ENCODE measurements at regions not wholly inside any gene's neighbourhood (a gene's known extent, or its start where the extent isn't known, plus 50 kb on each side); places are given as distances from the start of the nearest gene placed in this dataset.

DNA sequence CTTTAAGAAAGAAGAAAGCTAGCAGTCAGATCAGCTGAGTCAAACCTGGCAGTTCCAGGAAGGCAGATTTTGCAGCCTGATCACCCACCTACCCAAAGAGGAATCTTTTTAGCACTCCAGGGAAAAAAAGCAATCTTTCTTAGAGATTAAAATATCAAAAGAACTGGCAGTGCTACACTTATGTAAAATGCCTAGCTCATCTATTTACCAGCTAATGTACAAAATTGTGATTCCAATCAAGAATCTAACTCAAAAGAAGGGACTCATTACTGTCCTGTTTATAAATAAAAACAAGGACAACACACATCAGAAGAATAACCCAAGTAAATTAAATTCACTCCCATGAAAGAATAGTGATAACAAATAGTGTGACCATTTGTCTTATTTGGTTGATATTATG, 222.4 kb upstream of the ERCC4 start (continued):
- TF ChIP-seq, protein P1, sequence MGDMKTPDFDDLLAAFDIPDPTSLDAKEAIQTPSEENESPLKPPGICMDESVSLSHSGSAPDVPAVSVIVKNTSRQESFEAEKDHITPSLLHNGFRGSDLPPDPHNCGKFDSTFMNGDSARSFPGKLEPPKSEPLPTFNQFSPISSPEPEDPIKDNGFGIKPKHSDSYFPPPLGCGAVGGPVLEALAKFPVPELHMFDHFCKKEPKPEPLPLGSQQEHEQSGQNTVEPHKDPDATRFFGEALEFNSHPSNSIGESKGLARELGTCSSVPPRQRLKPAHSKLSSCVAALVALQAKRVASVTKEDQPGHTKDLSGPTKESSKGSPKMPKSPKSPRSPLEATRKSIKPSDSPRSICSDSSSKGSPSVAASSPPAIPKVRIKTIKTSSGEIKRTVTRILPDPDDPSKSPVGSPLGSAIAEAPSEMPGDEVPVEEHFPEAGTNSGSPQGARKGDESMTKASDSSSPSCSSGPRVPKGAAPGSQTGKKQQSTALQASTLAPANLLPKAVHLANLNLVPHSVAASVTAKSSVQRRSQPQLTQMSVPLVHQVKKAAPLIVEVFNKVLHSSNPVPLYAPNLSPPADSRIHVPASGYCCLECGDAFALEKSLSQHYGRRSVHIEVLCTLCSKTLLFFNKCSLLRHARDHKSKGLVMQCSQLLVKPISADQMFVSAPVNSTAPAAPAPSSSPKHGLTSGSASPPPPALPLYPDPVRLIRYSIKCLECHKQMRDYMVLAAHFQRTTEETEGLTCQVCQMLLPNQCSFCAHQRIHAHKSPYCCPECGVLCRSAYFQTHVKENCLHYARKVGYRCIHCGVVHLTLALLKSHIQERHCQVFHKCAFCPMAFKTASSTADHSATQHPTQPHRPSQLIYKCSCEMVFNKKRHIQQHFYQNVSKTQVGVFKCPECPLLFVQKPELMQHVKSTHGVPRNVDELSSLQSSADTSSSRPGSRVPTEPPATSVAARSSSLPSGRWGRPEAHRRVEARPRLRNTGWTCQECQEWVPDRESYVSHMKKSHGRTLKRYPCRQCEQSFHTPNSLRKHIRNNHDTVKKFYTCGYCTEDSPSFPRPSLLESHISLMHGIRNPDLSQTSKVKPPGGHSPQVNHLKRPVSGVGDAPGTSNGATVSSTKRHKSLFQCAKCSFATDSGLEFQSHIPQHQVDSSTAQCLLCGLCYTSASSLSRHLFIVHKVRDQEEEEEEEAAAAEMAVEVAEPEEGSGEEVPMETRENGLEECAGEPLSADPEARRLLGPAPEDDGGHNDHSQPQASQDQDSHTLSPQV (IDR thresholded peaks at IDR 0.05) = no peak
- no peak for TF ChIP-seq BHLHE40 (IDR thresholded peaks at IDR 0.05; ENCODE audit: borderline replicate concordance in 1 of 2, low read depth in 2 of 2, low read length in 1 of 2)
- TF ChIP-seq CHD2 (IDR thresholded peaks at IDR 0.05; ENCODE audit: borderline replicate concordance, low read depth, low read length) = no peak
- TF ChIP-seq NR2F1 (conservative IDR thresholded peaks at IDR 0.05) = no peak
- no peak for TF ChIP-seq IKZF2 (IDR thresholded peaks at IDR 0.05)
- no peak for TF ChIP-seq KAT2A (conservative IDR thresholded peaks at IDR 0.05; ENCODE audit: control insufficient read depth, low read depth, low read length)

DNA sequence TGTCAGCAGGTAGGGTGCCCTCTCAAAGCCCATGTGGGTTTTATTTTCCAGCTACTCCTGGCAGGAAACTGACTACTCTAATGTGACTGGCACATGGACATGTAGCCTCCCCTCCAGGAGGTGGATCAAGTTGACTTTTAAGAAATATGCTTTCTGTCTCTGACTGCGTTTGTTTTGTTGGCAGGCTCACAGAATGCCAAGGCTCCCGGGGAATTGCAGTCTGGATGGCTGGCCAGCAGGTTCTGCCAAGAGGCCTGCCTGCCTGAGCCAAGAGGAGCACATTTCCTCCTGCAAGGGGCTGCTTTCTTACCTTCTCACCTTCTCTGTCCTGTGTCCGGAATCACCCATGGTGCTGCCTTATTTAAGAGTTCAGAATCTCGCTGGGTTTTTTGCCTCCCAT, 217.3 kb upstream of the ERCC4 start:
- H2AFZ ChIP-seq (ENCODE audit: control insufficient read depth, low read depth, low read length) = no peak overlapping the region
- ChIA-PET RAD21 (ENCODE audit: unreplicated experiment) (no interaction called here), CTCF (no interaction called here), POLR2A (no interaction called here), SMC1A (ENCODE audit: uncharacterized antibody, unreplicated experiment) (no interaction called here)
- no peak overlapping the region for H3K4me3 ChIP-seq
- no peaks in the 10 kb centered on the region for H3K27me3 ChIP-seq (replicated peaks in 1 of 2; ENCODE audit: control insufficient read depth in 2 of 2, insufficient read depth in 2 of 2, low read length in 1 of 2)
- H4K20me1 ChIP-seq (ENCODE audit: control insufficient read depth, insufficient read depth) = no peaks in the 10 kb centered on the region
- FAIRE-seq = no peak
- H3K36me3 ChIP-seq (ENCODE audit: control insufficient read depth in 2 of 2, insufficient read depth in 2 of 2, low read length in 1 of 2) = no peaks in the 10 kb centered on the region
- no TSS peak for BruUV-seq (replicated peaks)
- in situ Hi-C loops (cut with MboI) = no loop called here
- no peak overlapping the region for H3K27ac ChIP-seq (ENCODE audit: control insufficient read depth, insufficient read depth)
- no peak overlapping the region for H3K4me2 ChIP-seq (ENCODE audit: control insufficient read depth, insufficient read depth)
- intact Hi-C loops (cut with micrococcal nuclease; ENCODE audit: unreplicated experiment) = no loop called here
- no peaks in the 10 kb centered on the region for H3K79me2 ChIP-seq (ENCODE audit: control insufficient read depth, insufficient read depth, low read length)
- TF ChIP-seq STAT1 (conservative IDR thresholded peaks at IDR 0.05) (no peak), SIN3A (IDR thresholded peaks at IDR 0.05; ENCODE audit: low read depth, low read length) (no peak)
- no peaks in the 10 kb centered on the region for H3K9me3 ChIP-seq (replicated peaks; ENCODE audit: control insufficient read depth, insufficient read depth, low read length)
- no peaks in the 10 kb centered on the region for H3K4me1 ChIP-seq (ENCODE audit: control insufficient read depth, insufficient read depth, low read length)
- DNase-seq (ENCODE audit: low read depth, low spot score) = no peak
- no peak overlapping the region for H3K9ac ChIP-seq (ENCODE audit: control insufficient read depth, insufficient read depth, low read length)
- ATAC-seq = no peak
- 15% methylated on average over 4 of the region's 4 CpGs for WGBS (ENCODE audit: insufficient coverage, insufficient replicate concordance, low lambda C conversion rate, missing lambda C conversion rate)
